HepG2 (cell line): ENCODE measurements at regions not wholly inside any gene's neighbourhood (a gene's known extent, or its start where the extent isn't known, plus 50 kb on each side); places are given as distances from the start of the nearest gene placed in this dataset.

Experiments
- BHLHE40 ChIP-seq: IDR thresholded peaks from 2 replicates; pipeline ENCODE4 v1.6.1; 2011; ENCODE audit warnings: low read length, improper control_type of control experiment
- FOXC1 ChIP-seq: sonication (generic); formaldehyde crosslinking; IDR thresholded peaks from 2 replicates; pipeline ENCODE4 v1.8.0; 2022; ENCODE audit warnings: mild to moderate bottlenecking, missing genetic modification reagents, borderline replicate concordance
- FOXM1 ChIP-seq: sonication (generic); formaldehyde crosslinking; IDR thresholded peaks from 2 replicates; pipeline ENCODE4 v1.5.0; 2020; ENCODE audit warnings: missing genetic modification reagents
- NFE2L2 ChIP-seq: fragments of 150-350 bp; IDR thresholded peaks from 2 replicates; pipeline ENCODE4 v1.6.1; 2014; ENCODE audit warnings: low read length
- PTBP1 ChIP-seq: fragments of 200-400 bp; formaldehyde crosslinking; IDR thresholded peaks from 2 replicates; pipeline ENCODE4 v1.6.1; 2018; ENCODE audit warnings: low read length, low read depth; ENCODE audit not compliant: poor library complexity, severe bottlenecking
- ZNF33A ChIP-seq: sonication (generic); formaldehyde crosslinking; IDR thresholded peaks from 2 replicates; pipeline ENCODE4 v1.5.1; 2020; ENCODE audit warnings: missing genetic modification reagents, mild to moderate bottlenecking, moderate library complexity, borderline replicate concordance
- ZNF33B ChIP-seq: sonication (generic); formaldehyde crosslinking; IDR thresholded peaks from 2 replicates; pipeline ENCODE4 v1.5.1; 2020; ENCODE audit warnings: mild to moderate bottlenecking, missing genetic modification reagents
- ZNF549 ChIP-seq: sonication (generic); formaldehyde crosslinking; IDR thresholded peaks from 2 replicates; pipeline ENCODE4 v1.5.0; 2020; ENCODE audit warnings: missing genetic modification reagents
- TF ChIP-seq, protein P1 (sequence below): sonication (generic); formaldehyde crosslinking; IDR thresholded peaks from 2 replicates; pipeline ENCODE4 v1.4.0; 2020; ENCODE audit warnings: missing genetic modification reagents
- TF ChIP-seq, protein P2 (sequence below): sonication (generic); formaldehyde crosslinking; IDR thresholded peaks from 2 replicates; pipeline ENCODE4 v1.5.1; 2020; ENCODE audit warnings: missing genetic modification reagents, mild to moderate bottlenecking, borderline replicate concordance
- TF ChIP-seq, protein P3 (sequence below): IDR thresholded peaks from 2 replicates; pipeline ENCODE4 v1.4.0; 2020; ENCODE audit warnings: mild to moderate bottlenecking, missing genetic modification reagents
- TF ChIP-seq, protein P4 (sequence below): sonication (generic); formaldehyde crosslinking; IDR thresholded peaks from 2 replicates; pipeline ENCODE4 v1.8.0; 2022; ENCODE audit warnings: mild to moderate bottlenecking, missing genetic modification reagents, moderate library complexity
- TF ChIP-seq, protein P5 (sequence below): sonication (generic); formaldehyde crosslinking; IDR thresholded peaks from 2 replicates; pipeline ENCODE4 v1.8.1; 2022; ENCODE audit warnings: mild to moderate bottlenecking, missing genetic modification reagents

DNA sequence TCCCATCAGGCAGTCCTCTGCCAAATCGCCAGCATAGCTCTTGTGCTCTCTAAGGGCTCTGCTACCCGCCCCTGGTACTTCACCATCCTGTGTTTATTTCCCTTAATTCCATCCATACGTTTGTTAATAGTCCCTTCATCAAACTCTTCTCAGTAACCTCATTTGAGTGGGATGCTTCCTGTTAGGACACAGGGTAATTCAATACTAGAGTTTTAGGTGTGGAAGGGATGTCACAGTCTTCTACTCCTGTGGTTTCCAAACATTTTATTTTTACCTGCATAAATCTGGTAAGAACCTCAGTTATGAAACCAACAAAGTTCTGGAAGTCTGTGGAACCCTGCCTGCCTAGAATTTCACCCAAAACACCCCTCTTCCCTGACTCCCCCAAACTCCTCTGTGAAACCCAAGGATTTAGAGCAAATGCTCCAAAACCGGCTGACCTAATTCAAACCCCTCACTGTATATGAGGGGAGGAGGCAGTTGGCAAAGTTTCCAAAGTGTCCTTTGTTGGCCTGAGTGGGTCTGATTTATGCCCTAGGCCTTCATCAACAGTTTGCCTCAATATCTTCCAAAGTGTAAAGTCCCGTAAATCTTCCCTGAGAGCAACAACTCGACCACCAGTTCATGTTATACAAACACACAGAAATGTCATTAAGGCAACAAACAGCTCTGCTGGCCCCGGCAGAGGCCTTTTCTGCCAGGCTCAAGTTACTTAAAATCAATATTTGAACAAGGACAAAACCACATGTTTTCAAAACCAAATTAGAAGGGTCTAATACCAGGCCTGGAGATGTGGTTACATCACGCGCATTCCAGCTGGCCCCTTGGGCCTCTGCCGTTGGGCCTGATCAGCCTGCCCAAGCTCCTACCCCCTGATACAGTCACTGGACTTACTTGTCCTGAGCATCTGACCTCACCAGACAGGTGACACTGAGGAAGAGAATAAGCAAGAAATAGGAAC lies 82.4 kb upstream of the FGGY start (continued):
- TF ChIP-seq, protein P1, sequence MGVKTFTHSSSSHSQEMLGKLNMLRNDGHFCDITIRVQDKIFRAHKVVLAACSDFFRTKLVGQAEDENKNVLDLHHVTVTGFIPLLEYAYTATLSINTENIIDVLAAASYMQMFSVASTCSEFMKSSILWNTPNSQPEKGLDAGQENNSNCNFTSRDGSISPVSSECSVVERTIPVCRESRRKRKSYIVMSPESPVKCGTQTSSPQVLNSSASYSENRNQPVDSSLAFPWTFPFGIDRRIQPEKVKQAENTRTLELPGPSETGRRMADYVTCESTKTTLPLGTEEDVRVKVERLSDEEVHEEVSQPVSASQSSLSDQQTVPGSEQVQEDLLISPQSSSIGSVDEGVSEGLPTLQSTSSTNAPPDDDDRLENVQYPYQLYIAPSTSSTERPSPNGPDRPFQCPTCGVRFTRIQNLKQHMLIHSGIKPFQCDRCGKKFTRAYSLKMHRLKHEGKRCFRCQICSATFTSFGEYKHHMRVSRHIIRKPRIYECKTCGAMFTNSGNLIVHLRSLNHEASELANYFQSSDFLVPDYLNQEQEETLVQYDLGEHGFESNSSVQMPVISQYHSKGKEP (CRISPR knock-in tag): no peak
- TF ChIP-seq, protein P2, sequence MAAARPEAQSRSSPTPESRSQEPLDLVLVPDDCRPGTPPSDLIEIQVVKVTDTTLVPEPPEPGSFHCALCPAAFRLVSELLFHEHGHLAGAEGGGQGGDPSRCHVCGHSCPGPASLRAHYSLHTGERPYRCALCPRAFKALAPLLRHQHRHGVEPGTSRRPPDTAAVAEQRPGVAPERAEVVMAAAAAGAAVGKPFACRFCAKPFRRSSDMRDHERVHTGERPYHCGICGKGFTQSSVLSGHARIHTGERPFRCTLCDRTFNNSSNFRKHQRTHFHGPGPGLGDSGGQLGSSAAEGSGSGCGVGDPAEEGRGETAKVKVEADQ (CRISPR knock-in tag): peak; percentile 42; the same call in 1 of the 2 replicates
- TF ChIP-seq FOXM1 (CRISPR knock-in tag): no peak
- TF ChIP-seq BHLHE40: peak; percentile 48; the same call in 1 of the 2 replicates
- no peak for TF ChIP-seq FOXC1 (CRISPR knock-in tag)
- no peak for TF ChIP-seq PTBP1
- TF ChIP-seq, protein P3, sequence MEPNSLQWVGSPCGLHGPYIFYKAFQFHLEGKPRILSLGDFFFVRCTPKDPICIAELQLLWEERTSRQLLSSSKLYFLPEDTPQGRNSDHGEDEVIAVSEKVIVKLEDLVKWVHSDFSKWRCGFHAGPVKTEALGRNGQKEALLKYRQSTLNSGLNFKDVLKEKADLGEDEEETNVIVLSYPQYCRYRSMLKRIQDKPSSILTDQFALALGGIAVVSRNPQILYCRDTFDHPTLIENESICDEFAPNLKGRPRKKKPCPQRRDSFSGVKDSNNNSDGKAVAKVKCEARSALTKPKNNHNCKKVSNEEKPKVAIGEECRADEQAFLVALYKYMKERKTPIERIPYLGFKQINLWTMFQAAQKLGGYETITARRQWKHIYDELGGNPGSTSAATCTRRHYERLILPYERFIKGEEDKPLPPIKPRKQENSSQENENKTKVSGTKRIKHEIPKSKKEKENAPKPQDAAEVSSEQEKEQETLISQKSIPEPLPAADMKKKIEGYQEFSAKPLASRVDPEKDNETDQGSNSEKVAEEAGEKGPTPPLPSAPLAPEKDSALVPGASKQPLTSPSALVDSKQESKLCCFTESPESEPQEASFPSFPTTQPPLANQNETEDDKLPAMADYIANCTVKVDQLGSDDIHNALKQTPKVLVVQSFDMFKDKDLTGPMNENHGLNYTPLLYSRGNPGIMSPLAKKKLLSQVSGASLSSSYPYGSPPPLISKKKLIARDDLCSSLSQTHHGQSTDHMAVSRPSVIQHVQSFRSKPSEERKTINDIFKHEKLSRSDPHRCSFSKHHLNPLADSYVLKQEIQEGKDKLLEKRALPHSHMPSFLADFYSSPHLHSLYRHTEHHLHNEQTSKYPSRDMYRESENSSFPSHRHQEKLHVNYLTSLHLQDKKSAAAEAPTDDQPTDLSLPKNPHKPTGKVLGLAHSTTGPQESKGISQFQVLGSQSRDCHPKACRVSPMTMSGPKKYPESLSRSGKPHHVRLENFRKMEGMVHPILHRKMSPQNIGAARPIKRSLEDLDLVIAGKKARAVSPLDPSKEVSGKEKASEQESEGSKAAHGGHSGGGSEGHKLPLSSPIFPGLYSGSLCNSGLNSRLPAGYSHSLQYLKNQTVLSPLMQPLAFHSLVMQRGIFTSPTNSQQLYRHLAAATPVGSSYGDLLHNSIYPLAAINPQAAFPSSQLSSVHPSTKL: peak; percentile 98
- TF ChIP-seq ZNF33A: peak; percentile 92; the same call in 1 of the 2 replicates
- TF ChIP-seq ZNF549 (CRISPR knock-in tag): no peak
- no peak for TF ChIP-seq NFE2L2
- 0 out of 2 replicates have a peak, but pooled peaks have one; percentile 45 for TF ChIP-seq ZNF33B (CRISPR knock-in tag)
- TF ChIP-seq, protein P4, sequence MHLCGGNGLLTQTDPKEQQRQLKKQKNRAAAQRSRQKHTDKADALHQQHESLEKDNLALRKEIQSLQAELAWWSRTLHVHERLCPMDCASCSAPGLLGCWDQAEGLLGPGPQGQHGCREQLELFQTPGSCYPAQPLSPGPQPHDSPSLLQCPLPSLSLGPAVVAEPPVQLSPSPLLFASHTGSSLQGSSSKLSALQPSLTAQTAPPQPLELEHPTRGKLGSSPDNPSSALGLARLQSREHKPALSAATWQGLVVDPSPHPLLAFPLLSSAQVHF: no peak
- TF ChIP-seq, protein P5, sequence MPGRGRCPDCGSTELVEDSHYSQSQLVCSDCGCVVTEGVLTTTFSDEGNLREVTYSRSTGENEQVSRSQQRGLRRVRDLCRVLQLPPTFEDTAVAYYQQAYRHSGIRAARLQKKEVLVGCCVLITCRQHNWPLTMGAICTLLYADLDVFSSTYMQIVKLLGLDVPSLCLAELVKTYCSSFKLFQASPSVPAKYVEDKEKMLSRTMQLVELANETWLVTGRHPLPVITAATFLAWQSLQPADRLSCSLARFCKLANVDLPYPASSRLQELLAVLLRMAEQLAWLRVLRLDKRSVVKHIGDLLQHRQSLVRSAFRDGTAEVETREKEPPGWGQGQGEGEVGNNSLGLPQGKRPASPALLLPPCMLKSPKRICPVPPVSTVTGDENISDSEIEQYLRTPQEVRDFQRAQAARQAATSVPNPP (CRISPR knock-in tag): peak; percentile 93
